Dendritic cell treated with granulocyte-macrophage colony-stimulating factor and Interleukin-4, amounts not matched to agents 40 ng/mL and 50 ng/mL, for 4 days (primary cell): ENCODE measurements at regions not wholly inside any gene's neighbourhood (a gene's known extent, or its start where the extent isn't known, plus 50 kb on each side); places are given as distances from the start of the nearest gene placed in this dataset.
A peak's percentile ranks its signal among the peaks of the same experiment; 100 is the strongest.

Experiments
- H3K27ac Mint-ChIP-seq: one replicate; pipeline ENCODE4 v1.8.0; 2022; ENCODE audit warnings: mild to moderate bottlenecking, mixed read lengths
- H3K27me3 Mint-ChIP-seq: one replicate; pipeline ENCODE4 v1.8.0; 2022; ENCODE audit warnings: mild to moderate bottlenecking, mixed read lengths
- H3K36me3 Mint-ChIP-seq: one replicate; pipeline ENCODE4 v1.8.0; 2022; ENCODE audit warnings: low read depth, mixed read lengths
- H3K4me1 Mint-ChIP-seq: one replicate; pipeline ENCODE4 v1.8.0; 2022; ENCODE audit warnings: low read depth, mixed read lengths
- H3K4me3 Mint-ChIP-seq: one replicate; pipeline ENCODE4 v1.8.0; 2022; ENCODE audit warnings: mild to moderate bottlenecking, moderate library complexity, mixed read lengths
- H3K9me3 Mint-ChIP-seq: one replicate; pipeline ENCODE4 v1.8.0; 2022; ENCODE audit warnings: mixed read lengths
- intact Hi-C: fragments of 100-400 bp; cut with micrococcal nuclease; formaldehyde crosslinking; loops from one replicate; pipeline ENCODE4 v1.15.0; 2022

DNA sequence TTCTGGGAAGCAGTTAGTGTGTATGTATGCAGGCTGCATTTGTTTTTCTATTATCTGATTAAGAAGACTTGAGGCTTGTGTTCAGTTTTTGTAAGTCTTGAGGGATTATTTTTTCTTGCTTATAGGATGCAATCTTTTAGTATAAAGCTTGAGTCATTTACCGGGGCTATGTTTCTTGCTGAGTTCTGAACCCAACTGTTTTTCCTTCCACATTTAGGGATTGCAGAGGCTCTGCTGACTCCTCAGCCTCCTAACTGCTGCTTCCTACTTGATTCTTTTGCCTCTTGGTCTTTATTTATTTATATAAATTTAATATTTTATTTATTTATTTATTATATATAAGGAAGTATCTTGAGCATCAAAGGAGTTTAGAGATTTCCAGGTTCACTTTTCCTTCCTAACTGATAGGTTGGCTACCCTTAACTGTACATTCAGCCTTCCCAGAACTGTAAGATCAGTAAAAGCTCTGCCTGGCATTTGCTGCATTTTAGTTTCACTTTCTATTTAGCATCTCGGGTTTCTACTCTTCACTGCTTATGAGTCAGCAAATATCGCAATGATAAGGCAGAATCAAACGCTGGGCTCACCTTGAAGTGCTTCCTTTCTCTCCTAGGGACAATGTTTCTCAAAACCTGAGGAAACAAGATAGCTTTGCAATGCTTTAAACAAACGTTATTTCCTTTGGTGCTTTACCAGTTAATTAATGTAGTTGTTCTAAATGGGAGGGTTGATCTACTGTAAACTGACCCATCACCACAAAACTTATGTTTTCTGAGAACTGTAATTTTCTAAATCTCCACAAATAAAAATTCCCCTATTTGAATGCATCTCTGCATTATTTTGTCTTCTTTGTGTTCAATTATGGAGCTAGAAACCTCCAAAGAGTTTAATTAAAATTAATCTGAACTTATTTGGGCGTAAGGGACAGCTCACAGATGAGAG, 1183.7 kb upstream of the TMEM132C start:
- intact Hi-C loops = no loop called here
- no peaks in the 10 kb centered on the region for H3K36me3 Mint-ChIP-seq
- H3K4me1 Mint-ChIP-seq = no peaks in the 10 kb centered on the region
- no peaks in the 10 kb centered on the region for H3K9me3 Mint-ChIP-seq
- H3K4me3 Mint-ChIP-seq = peak overlapping the region; percentile 55
- H3K27ac Mint-ChIP-seq = no peak overlapping the region
- H3K27me3 Mint-ChIP-seq = no peaks in the 10 kb centered on the region

- Mint-ChIP-seq H3K27ac (no peak overlapping the region), H3K36me3 (no peaks in the 10 kb centered on the region), H3K27me3 (no peaks in the 10 kb centered on the region), H3K4me1 (no peaks in the 10 kb centered on the region), H3K9me3 (no peaks in the 10 kb centered on the region), H3K4me3 (no peak overlapping the region)
- intact Hi-C loops = no loop called here
These were observed 1165.9 kb upstream of the TMEM132C start for GRCh38 chr12:127101076-127101475.

DNA sequence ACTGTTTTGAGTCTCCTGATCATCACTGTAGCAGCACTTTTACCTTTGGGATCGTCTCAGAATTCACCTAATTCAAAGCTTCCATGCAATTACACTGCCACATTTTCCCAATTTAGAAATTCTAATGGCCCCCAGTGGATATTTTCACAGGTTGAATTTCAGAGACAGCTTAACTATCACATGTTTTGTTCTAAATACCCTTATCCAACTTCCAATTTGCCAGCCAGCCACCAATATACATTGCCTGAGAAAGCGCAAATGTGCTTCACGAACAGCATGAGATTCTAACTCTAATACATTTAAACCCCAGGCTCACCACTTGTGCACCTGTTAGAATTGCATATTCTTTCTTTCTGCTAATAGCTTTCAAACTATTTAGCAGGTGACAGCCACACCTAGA, 1160.9 kb upstream of the TMEM132C start:
- H3K27me3 Mint-ChIP-seq = no peaks in the 10 kb centered on the region
- no peaks in the 10 kb centered on the region for H3K9me3 Mint-ChIP-seq
- H3K27ac Mint-ChIP-seq = no peak overlapping the region
- H3K4me1 Mint-ChIP-seq = no peaks in the 10 kb centered on the region
- no peak overlapping the region for H3K4me3 Mint-ChIP-seq
- H3K36me3 Mint-ChIP-seq = no peaks in the 10 kb centered on the region
- intact Hi-C loops = no loop called here

DNA sequence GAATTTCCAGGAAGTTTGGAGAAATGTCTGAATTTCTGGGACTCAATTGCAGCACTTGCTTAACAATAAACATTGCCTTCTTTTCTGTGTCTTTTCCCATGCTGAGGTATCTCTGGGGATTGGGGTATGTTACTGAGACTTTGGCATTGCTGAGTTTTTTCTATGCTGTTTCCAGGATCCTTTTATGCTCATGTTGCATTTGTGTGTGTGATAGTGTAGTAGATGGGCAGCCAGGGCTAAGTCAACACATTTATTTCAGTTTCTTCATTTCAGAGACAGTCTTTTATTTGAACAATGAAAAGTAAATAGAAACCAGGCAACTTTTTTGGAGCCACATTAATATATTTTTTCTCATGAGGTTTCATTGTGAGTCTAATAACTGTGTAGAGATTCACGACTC, 1160.3 kb upstream of the TMEM132C start:
- Mint-ChIP-seq H3K27me3 (no peaks in the 10 kb centered on the region), H3K4me3 (no peak overlapping the region), H3K4me1 (no peaks in the 10 kb centered on the region), H3K36me3 (no peaks in the 10 kb centered on the region), H3K9me3 (no peaks in the 10 kb centered on the region), H3K27ac (no peak overlapping the region)
- intact Hi-C loops = no loop called here

- intact Hi-C loops = loop anchor here (1.0 kb wide), 2 partner anchors 186 to 273 kb away; no protein-coding TSS in a partner anchor
- H3K36me3 Mint-ChIP-seq = no peaks in the 10 kb centered on the region
- no peak overlapping the region for H3K4me3 Mint-ChIP-seq
- no peaks in the 10 kb centered on the region for H3K27me3 Mint-ChIP-seq
- H3K9me3 Mint-ChIP-seq = no peaks in the 10 kb centered on the region
- no peaks in the 10 kb centered on the region for H3K4me1 Mint-ChIP-seq
- H3K27ac Mint-ChIP-seq = no peak overlapping the region
These were observed 1159.2 kb upstream of the TMEM132C start for GRCh38 chr12:127107744-127108143.

- Mint-ChIP-seq H3K27ac (no peak overlapping the region), H3K9me3 (no peaks in the 10 kb centered on the region), H3K36me3 (no peaks in the 10 kb centered on the region), H3K4me3 (no peak overlapping the region), H3K27me3 (no peaks in the 10 kb centered on the region), H3K4me1 (no peaks in the 10 kb centered on the region)
- intact Hi-C loops = loop anchor here (1.0 kb wide), 2 partner anchors 185 to 272 kb away; no protein-coding TSS in a partner anchor
These were observed 1158.4 kb upstream of the TMEM132C start for GRCh38 chr12:127108360-127109215.

DNA sequence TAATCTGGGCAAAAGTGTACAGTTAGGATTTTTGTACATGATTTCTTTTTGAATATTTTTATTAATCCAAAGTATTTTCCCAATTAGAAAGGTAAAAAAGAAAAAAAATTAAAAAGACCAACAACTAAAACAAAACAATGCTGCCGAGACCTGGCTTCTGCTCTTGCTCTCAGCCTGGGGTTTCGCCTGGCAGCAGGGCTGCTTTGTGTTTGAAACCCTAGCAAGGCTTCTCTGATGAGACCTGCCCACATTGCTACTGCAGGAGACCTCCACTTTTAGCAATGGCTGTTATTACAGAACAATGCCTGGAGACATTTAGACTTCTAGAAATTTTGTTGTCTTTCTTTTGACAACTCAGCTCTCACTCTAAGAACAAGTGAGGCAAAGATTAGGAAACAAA, 1153.0 kb upstream of the TMEM132C start:
- Mint-ChIP-seq H3K9me3 (no peaks in the 10 kb centered on the region), H3K4me1 (no peaks in the 10 kb centered on the region), H3K27me3 (peaks cover 1% of the 10 kb centered on the region), H3K4me3 (no peak overlapping the region), H3K27ac (no peak overlapping the region), H3K36me3 (no peaks in the 10 kb centered on the region)
- intact Hi-C loops = no loop called here

DNA sequence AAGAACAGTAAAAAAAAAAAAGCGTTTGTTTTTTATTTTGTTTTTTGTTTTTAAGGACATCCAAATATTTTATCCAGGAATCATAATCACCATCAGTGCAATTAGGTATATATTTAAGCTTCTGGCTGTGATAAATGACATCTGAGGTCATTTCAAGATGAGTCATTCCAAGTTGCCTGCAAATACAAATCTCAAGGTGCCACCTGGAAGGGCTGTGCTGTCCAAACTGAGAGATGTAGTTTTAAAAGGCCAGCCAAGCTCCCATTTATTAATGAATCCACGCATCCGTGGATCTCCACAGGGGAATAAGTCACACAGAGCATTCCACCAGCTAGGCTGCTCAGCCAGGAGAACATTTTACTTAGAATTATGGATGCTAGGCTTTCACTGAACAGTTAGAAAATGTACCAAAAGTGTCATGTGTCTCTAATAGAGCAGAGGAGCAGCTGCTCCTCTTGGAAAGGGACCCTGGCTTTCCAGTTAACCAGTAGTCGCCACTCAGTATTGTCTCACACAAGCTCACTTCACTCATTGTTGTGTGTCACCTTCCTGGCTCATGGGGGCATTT, 1151.4 kb upstream of the TMEM132C start:
- no peaks in the 10 kb centered on the region for H3K36me3 Mint-ChIP-seq
- intact Hi-C loops = no loop called here
- no peaks in the 10 kb centered on the region for H3K9me3 Mint-ChIP-seq
- peaks cover 1% of the 10 kb centered on the region for H3K27me3 Mint-ChIP-seq
- H3K4me3 Mint-ChIP-seq = no peak overlapping the region
- no peaks in the 10 kb centered on the region for H3K4me1 Mint-ChIP-seq
- H3K27ac Mint-ChIP-seq = no peak overlapping the region

- H3K36me3 Mint-ChIP-seq = no peaks in the 10 kb centered on the region
- no peak overlapping the region for H3K27ac Mint-ChIP-seq
- no peaks in the 10 kb centered on the region for H3K9me3 Mint-ChIP-seq
- intact Hi-C loops = no loop called here
- no peaks in the 10 kb centered on the region for H3K4me1 Mint-ChIP-seq
- no peak overlapping the region for H3K4me3 Mint-ChIP-seq
- H3K27me3 Mint-ChIP-seq = peaks cover 1% of the 10 kb centered on the region
These were observed 1148.7 kb upstream of the TMEM132C start for GRCh38 chr12:127118251-127118650.

DNA sequence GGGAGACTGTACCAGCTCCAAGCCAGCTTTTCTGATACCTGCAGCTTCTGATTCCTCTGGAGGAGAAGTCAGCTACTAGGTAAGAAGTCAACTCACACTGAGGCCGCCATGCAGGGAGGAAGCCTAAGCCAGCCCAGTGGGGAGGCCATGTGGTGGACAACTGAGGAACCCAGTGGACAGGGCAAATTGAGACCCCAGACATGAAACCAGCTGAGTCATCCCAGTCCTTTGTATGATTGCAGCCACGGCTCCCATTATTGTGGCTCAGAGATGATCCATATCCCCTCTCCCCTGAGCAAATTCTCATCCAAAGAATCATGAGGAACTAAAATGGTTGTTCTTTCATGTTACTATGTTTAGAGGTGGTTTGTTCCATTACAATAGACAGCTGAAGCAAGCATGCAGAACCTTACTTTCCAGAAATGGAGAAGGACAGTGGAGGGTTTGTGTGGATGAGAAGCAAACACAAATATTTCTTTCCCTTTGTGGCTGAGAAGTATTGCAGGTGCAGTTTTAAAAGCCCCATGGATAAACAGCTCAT, 1147.3 kb upstream of the TMEM132C start:
- Mint-ChIP-seq H3K27ac (no peak overlapping the region), H3K36me3 (no peaks in the 10 kb centered on the region), H3K27me3 (peaks cover 1% of the 10 kb centered on the region), H3K4me1 (no peaks in the 10 kb centered on the region), H3K9me3 (no peaks in the 10 kb centered on the region), H3K4me3 (no peak overlapping the region)
- intact Hi-C loops = no loop called here

GRCh38 chr12:127120851-127121250, 1146.1 kb upstream of the TMEM132C start:
- Mint-ChIP-seq H3K27me3 (peaks cover 1% of the 10 kb centered on the region), H3K27ac (no peak overlapping the region), H3K4me3 (no peak overlapping the region), H3K4me1 (no peaks in the 10 kb centered on the region), H3K9me3 (no peaks in the 10 kb centered on the region), H3K36me3 (no peaks in the 10 kb centered on the region)
- intact Hi-C loops = no loop called here

DNA sequence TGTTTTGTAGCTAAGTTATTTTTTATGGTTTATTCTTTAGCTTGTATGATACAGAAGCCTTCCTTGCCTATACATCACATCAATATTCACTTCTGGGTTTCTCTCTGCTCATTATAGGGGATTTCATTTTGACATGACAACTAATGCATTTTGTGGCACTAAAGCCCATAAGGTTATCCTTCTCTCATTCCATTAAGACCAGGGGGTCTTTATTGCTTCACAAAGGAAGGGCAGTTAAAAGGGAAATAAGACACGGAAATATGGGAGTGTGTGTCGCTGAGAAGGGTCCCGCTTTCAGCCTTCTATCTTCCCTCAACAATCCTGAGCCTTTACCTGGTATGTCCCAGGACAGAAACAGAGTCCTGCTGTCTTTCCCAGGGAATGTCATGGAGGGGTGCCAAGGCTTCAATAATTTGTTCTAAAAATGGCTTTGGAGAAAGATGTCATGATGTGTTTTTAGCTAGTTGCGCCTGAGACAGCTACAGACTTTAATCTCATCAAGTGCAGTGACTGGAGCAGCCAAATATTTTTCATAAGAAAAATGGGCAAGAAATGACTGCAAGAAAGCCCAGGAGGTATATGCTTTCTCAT, 1145.4 kb upstream of the TMEM132C start:
- no peak overlapping the region for H3K27ac Mint-ChIP-seq
- H3K9me3 Mint-ChIP-seq = no peaks in the 10 kb centered on the region
- no peaks in the 10 kb centered on the region for H3K36me3 Mint-ChIP-seq
- no peaks in the 10 kb centered on the region for H3K4me1 Mint-ChIP-seq
- intact Hi-C loops = no loop called here
- peaks cover 1% of the 10 kb centered on the region for H3K27me3 Mint-ChIP-seq
- no peak overlapping the region for H3K4me3 Mint-ChIP-seq

GRCh38 chr12:127125607-127126259, 1141.2 kb upstream of the TMEM132C start:
- H3K27me3 Mint-ChIP-seq = peaks cover 2% of the 10 kb centered on the region
- no peaks in the 10 kb centered on the region for H3K9me3 Mint-ChIP-seq
- H3K4me1 Mint-ChIP-seq = no peaks in the 10 kb centered on the region
- no peak overlapping the region for H3K4me3 Mint-ChIP-seq
- H3K27ac Mint-ChIP-seq = no peak overlapping the region
- no peaks in the 10 kb centered on the region for H3K36me3 Mint-ChIP-seq
- intact Hi-C loops = no loop called here
